ENCODE measurements at regions not wholly inside any gene's neighbourhood (a gene's known extent, or its start where the extent isn't known, plus 50 kb on each side); places are given as distances from the start of the nearest gene placed in this dataset.

GRCh38 chr1:63049135-63049534, 265.2 kb downstream of the ATG4C start:
- DNase-seq, result no peak

GRCh38 chr1:63051356-63051755, 267.4 kb downstream of the ATG4C start:
- DNase-seq, result no peak

DNA sequence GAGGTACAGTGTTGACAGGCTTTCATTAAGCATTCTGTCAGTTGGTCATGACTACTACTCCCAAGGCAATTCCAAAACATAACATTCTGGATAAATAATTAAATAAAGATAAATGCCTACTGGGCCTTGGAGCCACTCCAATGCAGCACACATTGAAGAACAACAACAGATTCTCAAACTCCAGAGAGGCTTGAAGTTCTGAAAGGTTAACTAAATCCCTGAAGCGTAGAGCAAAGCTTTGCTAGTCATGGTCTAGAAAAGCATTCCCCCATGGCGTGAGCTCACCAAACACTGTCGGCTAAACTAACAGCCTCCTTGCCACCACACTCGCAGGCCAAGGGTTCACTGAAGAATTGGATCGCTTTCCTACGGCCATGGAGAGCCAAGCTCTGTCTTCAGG, 268.0 kb downstream of the ATG4C start:
- no peak for DNase-seq

- DNase-seq, result no peak
Observed at GRCh38 chr1:63054184-63054583, 268.2 kb upstream of the FOXD3 start.

DNA sequence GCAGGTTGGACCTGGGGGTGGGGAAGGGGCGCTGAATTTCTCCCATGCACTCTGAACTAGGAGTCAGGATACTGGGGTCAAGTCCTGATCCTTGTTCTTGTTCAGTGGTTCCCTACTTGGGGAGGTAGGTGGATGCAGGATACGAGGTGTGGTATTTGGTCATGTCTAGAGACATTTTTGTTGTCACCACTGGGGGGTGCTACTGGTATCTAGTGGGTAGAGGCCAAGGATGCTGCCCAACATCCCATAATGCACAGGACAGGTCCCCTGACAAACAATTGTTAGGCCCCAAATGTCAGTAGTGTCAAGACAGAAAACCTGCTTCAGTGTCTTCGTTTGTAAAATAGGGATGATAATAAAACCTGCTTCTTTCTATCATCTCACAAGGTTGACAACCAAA, 259.0 kb upstream of the FOXD3 start:
- DNase-seq, result no peak

DNA sequence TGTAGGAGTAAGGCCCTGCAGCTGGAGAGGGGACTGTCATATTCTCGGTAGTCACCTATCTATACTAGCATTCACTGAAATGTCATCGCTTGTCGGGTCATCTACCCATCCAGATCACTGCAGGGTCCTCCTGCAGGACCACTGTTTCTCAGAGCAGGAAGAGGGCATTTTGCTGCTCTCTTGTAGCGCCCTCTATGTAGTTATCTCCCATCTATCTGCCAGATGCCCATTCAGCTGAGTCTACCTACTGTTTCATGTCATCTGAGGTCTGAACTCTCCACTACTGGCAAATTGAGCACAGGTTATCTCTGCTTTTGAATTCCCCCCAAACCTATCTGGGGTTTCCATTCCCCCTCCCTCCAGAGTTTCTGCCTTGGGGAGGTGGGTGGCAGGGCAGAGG, 258.2 kb upstream of the FOXD3 start:
- DNase-seq, result no peak

DNA sequence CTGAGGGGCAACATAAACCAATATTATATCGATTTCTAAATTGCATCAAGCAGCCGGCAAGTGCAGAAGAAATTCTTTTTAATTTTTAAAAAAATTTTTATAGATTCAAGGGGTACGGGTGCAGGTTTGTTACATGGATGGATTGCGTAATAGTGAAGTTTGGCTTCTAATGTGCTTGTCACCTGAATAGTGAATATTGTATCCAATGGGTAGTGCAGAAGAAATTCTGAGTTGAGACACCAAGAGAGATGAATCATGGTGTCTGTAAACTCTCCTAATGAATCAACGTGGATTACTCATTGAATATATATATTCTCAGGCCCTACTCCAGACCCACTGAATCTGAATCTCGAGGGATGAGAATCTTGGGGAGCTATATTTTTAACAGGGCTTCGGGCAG, 253.7 kb upstream of the FOXD3 start:
- no peak for DNase-seq

GRCh38 chr1:63069214-63069613, 253.2 kb upstream of the FOXD3 start:
- DNase-seq, result no peak

DNA sequence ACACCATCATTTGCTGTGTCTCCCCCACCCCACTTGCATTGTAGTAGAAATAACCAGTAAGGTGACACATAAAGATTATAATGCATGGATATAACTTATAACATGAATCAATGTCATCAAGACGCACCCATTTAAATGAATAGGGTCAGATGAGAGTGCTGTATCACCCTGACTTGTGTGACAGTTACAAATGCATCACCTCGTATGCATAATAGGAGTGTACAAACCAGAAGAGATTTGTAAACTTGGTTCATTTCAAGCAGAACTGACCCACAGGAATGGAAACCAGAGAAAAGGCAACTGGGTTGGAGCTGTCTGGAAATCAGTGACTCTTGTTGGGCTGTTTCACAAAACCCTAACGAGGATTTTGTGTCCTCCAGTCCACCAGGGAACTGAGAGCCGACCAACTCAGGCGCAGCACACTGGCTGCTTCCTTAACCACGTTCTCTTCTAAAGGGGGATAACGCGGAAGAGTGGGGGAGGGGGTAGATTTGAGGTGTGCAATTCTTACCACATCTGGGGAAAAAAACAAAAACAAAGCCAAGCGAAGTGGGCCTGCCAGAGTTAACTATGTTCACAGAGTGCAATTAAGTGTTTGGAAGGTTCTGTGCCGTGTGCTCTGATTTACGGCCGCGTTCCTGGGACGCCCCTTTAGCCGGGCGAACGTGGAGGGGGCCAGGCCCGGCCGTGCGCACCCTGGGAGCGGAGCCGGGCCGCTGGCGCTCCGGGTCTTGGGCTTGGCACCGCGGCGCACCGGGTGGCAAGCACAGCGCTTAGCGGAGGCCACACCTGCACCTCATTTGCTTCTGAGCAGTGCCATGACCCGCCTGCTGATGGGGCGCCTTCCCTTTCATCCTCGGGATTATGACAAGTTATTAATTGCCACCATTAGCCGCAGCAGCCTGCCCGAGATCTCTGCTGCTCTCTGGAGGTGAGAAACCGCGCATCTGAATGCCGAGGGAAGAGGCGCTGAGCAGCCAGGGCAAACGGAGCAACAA, 248.8 kb upstream of the FOXD3 start:
- no peak for DNase-seq

DNA sequence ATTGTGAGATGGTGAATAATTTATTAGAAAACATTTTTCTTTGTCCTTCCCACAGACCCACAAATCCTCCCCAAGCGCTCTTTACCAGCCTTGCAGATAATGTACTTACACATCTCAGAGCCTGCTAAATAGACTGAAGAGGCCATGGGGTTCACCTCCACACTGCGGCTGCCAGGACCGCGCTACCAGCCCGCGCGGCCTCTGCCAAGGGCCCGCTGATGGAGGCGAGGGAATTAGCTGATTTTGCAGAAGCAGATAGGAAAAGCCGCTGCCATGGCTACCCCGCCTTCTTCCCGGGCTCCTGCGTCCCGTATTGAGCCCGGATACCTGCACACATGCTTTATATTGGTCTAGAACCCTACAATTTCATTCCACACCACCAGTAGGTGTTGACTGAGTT, 248.0 kb upstream of the FOXD3 start:
- no peak for DNase-seq

GRCh38 chr1:63082766-63083165, 239.6 kb upstream of the FOXD3 start:
- no peak for DNase-seq

DNA sequence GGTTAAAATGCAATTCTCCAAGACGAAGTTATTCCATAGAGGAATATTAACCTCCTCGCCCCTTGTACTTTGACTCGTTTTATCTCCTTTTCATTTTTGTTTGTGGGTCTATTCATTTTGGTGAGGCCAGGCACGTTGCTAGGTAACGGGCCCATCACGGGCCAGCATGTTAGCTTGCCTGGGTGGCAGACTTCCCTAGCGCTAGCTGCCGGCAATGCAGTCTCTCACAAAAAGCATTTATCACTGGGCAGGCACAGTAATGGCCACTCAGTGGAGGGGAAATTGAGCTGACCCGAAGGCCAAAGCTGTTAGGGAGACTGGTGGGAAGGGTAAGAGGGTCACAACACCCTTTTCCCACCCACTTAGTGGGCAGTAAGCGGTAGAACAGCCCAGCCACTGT, 234.4 kb upstream of the FOXD3 start:
- no peak for DNase-seq

DNA sequence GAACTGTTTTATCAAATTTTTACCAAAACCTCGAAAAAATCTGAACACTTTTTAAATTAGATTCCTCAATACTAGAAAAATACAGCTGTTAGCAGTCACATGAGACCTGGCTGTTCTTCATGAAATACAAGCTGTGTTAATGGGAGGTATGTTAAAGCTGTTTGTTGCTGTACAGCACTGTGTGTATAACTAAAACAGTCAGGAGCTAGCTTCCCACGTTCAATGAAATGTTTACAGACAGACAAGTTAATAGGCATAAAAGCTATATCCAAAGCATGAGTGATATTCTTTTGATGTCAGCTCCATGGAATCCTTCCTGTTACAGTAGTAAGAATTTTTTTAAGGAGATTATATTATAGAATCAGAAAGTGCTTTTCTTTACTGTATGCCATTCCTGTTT, 223.2 kb upstream of the FOXD3 start:
- no peak for DNase-seq

GRCh38 chr1:63101336-63101735, 221.0 kb upstream of the FOXD3 start:
- DNase-seq, result no peak

- no peak for DNase-seq
Observed at GRCh38 chr1:63103682-63104081, 218.7 kb upstream of the FOXD3 start.

GRCh38 chr1:63107066-63107465, 215.3 kb upstream of the FOXD3 start:
- no peak for DNase-seq

DNA sequence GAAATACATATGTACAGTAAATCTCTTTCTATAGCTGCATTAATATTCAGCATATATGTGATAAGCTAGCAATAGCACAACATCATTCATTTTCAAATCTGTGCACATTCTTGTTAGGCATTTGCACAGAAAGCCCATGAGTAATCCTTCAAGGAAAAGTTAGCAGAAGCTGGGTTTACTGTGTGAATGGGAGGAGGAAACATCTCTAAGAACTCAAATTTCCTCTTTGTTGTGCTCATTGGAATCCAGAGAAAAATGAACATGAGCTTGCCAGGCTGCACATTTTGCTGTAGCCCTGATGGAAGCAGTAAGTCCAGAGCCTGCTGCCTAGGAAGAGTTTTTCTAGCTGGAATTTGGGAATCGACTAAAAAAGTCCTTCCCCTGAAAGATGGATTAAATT, 214.2 kb upstream of the FOXD3 start:
- peak; percentile 60 for DNase-seq

- peak; percentile 87 for DNase-seq
Observed at GRCh38 chr1:63112155-63112900, 210.0 kb upstream of the FOXD3 start.

- no peak for DNase-seq
Observed at GRCh38 chr1:63115527-63115926, 206.8 kb upstream of the FOXD3 start.

DNA sequence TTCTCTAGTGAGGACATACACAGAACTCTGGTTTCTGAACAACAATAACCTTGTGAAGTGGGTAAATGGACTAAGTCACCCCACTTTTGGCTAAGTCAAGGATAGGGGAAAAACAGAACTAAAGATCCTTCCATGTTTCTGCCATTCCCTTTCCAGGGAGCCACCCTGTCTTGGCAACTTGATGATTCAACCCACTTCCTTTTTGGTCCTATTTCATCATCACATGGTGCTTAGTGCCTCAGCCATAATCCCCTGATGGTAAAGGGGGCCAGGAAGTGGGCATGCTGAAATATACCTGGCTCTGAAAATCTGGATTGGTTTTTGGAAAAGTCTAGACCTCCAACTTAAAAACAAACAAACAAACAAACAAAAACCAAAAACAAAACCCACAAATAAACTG, 206.4 kb upstream of the FOXD3 start:
- DNase-seq, result peak; percentile 3

DNA sequence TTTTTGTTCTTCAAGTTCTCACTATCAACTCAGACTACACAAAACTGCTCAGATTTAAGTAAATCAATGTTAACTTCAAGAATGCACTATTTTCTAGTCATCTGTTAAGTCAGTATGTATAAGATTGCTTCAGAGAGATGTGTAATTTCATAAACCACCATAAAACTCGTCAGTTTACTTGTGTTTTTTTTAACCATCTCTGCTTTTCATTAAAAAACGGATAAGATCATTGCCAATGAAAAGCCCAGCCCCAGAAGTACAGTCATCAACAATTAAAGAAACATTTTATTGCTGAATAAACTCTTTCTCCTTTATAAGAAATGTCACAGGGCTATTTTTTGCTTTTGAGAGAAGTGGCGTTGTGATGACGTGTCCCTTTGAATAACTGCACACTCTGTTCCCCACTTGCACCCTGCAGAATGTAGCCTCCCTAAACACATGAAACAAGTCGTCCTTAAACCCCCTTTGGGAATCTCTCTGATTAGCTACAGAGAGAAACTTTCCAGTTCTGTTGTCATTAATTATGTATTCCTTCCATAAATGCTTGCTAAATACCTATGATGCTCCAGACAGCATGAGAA, 202.7 kb upstream of the FOXD3 start:
- DNase-seq, result peak; percentile 22

DNA sequence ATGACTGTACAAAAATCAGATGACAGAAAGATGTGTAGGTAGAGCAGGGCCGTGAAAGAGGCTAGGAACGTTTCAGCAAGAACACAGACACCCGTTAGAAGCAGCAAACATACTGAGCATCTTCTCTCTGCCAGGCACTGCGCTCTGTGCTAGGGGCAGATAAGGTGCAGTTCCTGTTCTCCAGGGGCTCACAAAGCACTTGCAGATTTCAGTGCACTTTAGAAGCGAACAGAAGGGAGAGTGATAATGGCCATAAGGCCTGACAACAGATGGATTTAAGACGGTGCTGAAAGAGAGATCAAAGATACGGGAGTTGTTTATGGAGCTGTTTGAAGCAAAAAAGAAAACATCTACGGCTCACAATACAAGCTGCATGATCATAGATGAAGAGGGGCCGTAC, 200.3 kb upstream of the FOXD3 start:
- DNase-seq, result no peak

DNA sequence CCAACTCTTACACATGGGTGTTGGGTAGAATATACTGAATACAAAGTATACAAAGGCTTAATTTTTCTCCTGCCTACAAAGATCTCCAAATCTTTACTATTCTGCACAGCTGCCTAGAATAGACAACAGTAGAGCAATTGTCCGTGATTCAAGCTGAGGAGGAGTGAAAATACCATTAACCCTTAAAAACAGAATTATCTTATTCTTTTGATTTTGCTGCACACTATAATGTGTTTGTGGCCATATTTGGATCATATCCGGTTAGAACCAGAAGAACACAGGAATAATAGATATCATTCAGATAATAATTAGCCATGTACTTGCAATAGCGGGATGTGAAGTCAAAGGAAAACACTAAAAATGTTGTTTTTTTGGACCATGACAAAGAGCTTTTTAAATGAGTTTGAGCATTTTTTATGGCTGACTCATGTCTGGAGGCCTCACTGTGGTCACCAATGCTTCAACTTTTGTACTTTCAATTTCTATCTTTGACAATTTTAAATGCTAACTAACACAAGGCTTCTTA, 197.6 kb upstream of the FOXD3 start:
- DNase-seq, result peak; percentile 86

- no peak for DNase-seq
Observed at GRCh38 chr1:63126104-63126503, 196.3 kb upstream of the FOXD3 start.

All from fibroblast of upper back skin (primary cell).